ENCODE measurements at regions not wholly inside any gene's neighbourhood (a gene's known extent, or its start where the extent isn't known, plus 50 kb on each side); places are given as distances from the start of the nearest gene placed in this dataset.

GRCh38 chr18:78566720-78567119 is 412.9 kb upstream of the SALL3 start:
- H3K4me3 ChIP-seq (ENCODE audit: low read depth, low read length) = no peak overlapping the region
- DNase-seq (ENCODE audit: low read depth) = no peak
- TF ChIP-seq CTCF (IDR thresholded peaks at IDR 0.05; ENCODE audit: insufficient read depth, low read length) = no peak

GRCh38 chr18:78571063-78571785 is 408.4 kb upstream of the SALL3 start:
- no peak for DNase-seq (ENCODE audit: low read depth)
- no peak overlapping the region for H3K4me3 ChIP-seq (ENCODE audit: low read depth, low read length)
- TF ChIP-seq CTCF (IDR thresholded peaks at IDR 0.05; ENCODE audit: insufficient read depth, low read length) = no peak

- no peak for TF ChIP-seq CTCF (IDR thresholded peaks at IDR 0.05; ENCODE audit: insufficient read depth, low read length)
- H3K4me3 ChIP-seq (ENCODE audit: low read depth, low read length) = no peak overlapping the region
- no peak for DNase-seq (ENCODE audit: low read depth)
Observed at GRCh38 chr18:78571831-78572347, 407.7 kb upstream of the SALL3 start.

GRCh38 chr18:78573773-78574172 is 405.8 kb upstream of the SALL3 start:
- no peak for DNase-seq (ENCODE audit: low read depth)
- H3K4me3 ChIP-seq (ENCODE audit: low read depth, low read length) = no peak overlapping the region
- TF ChIP-seq CTCF (IDR thresholded peaks at IDR 0.05; ENCODE audit: insufficient read depth, low read length) = no peak

- no peak for TF ChIP-seq CTCF (IDR thresholded peaks at IDR 0.05; ENCODE audit: insufficient read depth, low read length)
- DNase-seq (ENCODE audit: low read depth) = no peak
- no peak overlapping the region for H3K4me3 ChIP-seq (ENCODE audit: low read depth, low read length)
Observed at GRCh38 chr18:78576967-78577366, 402.7 kb upstream of the SALL3 start.

- no peak overlapping the region for H3K4me3 ChIP-seq (ENCODE audit: low read depth, low read length)
- no peak for DNase-seq (ENCODE audit: low read depth)
- TF ChIP-seq CTCF (IDR thresholded peaks at IDR 0.05; ENCODE audit: insufficient read depth, low read length) = no peak
Observed at GRCh38 chr18:78579449-78579848, 400.2 kb upstream of the SALL3 start.

All from fibroblast of the aortic adventitia (primary cell).